SK-N-SH treated with all-trans-retinoic acid at 6 μM for 48 hours (cell line): ENCODE measurements at regions not wholly inside any gene's neighbourhood (a gene's known extent, or its start where the extent isn't known, plus 50 kb on each side); places are given as distances from the start of the nearest gene placed in this dataset.

Experiments
- ATAC-seq: fragments of 200-7000 bp; cut with Tn5 transposase; 3 replicates; pipeline ENCODE4 v1.9.1; 2020; ENCODE audit warnings: mild to moderate bottlenecking, moderate library complexity
- ARNTL ChIP-seq: fragments of 450-650 bp; formaldehyde crosslinking; IDR thresholded peaks from 2 replicates; pipeline ENCODE4 v1.5.0; 2020; ENCODE audit warnings: low read depth, mild to moderate bottlenecking, moderate library complexity, borderline replicate concordance
- BACH2 ChIP-seq: fragments of 250-450 bp; sonication (Bioruptor Pico); IDR thresholded peaks from 2 replicates; pipeline ENCODE4 v1.9.0; 2021; ENCODE audit warnings: mild to moderate bottlenecking, borderline replicate concordance
- CREB5 ChIP-seq: fragments of 250-450 bp; sonication (Bioruptor Pico); IDR thresholded peaks from 2 replicates; pipeline ENCODE4 v1.5.1; 2020; ENCODE audit warnings: low read depth, mild to moderate bottlenecking, moderate library complexity
- CSDC2 ChIP-seq: fragments of 250-450 bp; sonication (Bioruptor Pico); IDR thresholded peaks from 2 replicates; pipeline ENCODE4 v1.5.0; 2020; ENCODE audit warnings: mild to moderate bottlenecking, moderate library complexity
- CSRNP3 ChIP-seq: fragments of 250-450 bp; sonication (Bioruptor Pico); IDR thresholded peaks from 2 replicates; pipeline ENCODE4 v1.5.1; 2021; ENCODE audit warnings: mild to moderate bottlenecking, moderate library complexity
- ESRRG ChIP-seq: fragments of 250-450 bp; sonication (Bioruptor Pico); IDR thresholded peaks from 2 replicates; pipeline ENCODE4 v1.6.1; 2021; ENCODE audit warnings: mild to moderate bottlenecking
- GLIS3 ChIP-seq: fragments of 250-450 bp; sonication (Bioruptor Pico); IDR thresholded peaks from 2 replicates; pipeline ENCODE4 v1.5.0; 2020; ENCODE audit warnings: mild to moderate bottlenecking, moderate library complexity
- ISL1 ChIP-seq: fragments of 250-450 bp; sonication (Bioruptor Pico); IDR thresholded peaks from 2 replicates; pipeline ENCODE4 v2.1.2; 2022; ENCODE audit warnings: mild to moderate bottlenecking, moderate library complexity
- OSR1 ChIP-seq: fragments of 250-450 bp; sonication (Bioruptor Pico); IDR thresholded peaks from 2 replicates; pipeline ENCODE4 v1.8.0; 2022; ENCODE audit warnings: moderate library complexity, mild to moderate bottlenecking, inconsistent platforms
- POU6F1 ChIP-seq: fragments of 250-450 bp; sonication (Bioruptor Pico); IDR thresholded peaks from 2 replicates; pipeline ENCODE4 v1.8.0; 2021; ENCODE audit warnings: low read depth, mild to moderate bottlenecking, moderate library complexity, borderline replicate concordance
- PPARA ChIP-seq: fragments of 250-450 bp; sonication (Bioruptor Pico); IDR thresholded peaks from 2 replicates; pipeline ENCODE4 v1.5.0; 2020; ENCODE audit warnings: mild to moderate bottlenecking, borderline replicate concordance
- RARB ChIP-seq: fragments of 250-450 bp; sonication (Bioruptor Pico); IDR thresholded peaks from 2 replicates; pipeline ENCODE4 v1.8.0; 2021; ENCODE audit warnings: mild to moderate bottlenecking, moderate library complexity
- SNAI2 ChIP-seq: fragments of 250-450 bp; sonication (Bioruptor Pico); IDR thresholded peaks from 2 replicates; pipeline ENCODE4 v1.5.0; 2020; ENCODE audit warnings: mild to moderate bottlenecking, moderate library complexity
- TCF4 ChIP-seq: fragments of 250-450 bp; sonication (Bioruptor Pico); IDR thresholded peaks from 2 replicates; pipeline ENCODE4 v1.8.0; 2021; ENCODE audit warnings: mild to moderate bottlenecking, moderate library complexity, borderline replicate concordance
- TOX ChIP-seq: fragments of 250-450 bp; sonication (Bioruptor Pico); IDR thresholded peaks from 2 replicates; pipeline ENCODE4 v1.8.0; 2021; ENCODE audit warnings: mild to moderate bottlenecking, moderate library complexity, borderline replicate concordance
- TSHZ2 ChIP-seq: fragments of 250-450 bp; sonication (Bioruptor Pico); IDR thresholded peaks from 2 replicates; pipeline ENCODE4 v1.5.0; 2020; ENCODE audit warnings: mild to moderate bottlenecking, moderate library complexity
- ZC3H10 ChIP-seq: fragments of 250-450 bp; sonication (Bioruptor Pico); IDR thresholded peaks from 2 replicates; pipeline ENCODE4 v1.5.1; 2021; ENCODE audit warnings: mild to moderate bottlenecking, moderate library complexity
- ZFP3 ChIP-seq: fragments of 250-450 bp; sonication (Bioruptor Pico); IDR thresholded peaks from 2 replicates; pipeline ENCODE4 v1.5.0; 2020; ENCODE audit warnings: mild to moderate bottlenecking, moderate library complexity
- ZFP30 ChIP-seq: fragments of 450-650 bp; formaldehyde crosslinking; IDR thresholded peaks from 2 replicates; pipeline ENCODE4 v1.5.0; 2022; ENCODE audit warnings: mild to moderate bottlenecking, moderate library complexity
- ZNF565 ChIP-seq: fragments of 450-650 bp; formaldehyde crosslinking; conservative IDR thresholded peaks from 2 replicates; pipeline ENCODE4 v1.5.0; 2020; ENCODE audit warnings: low read depth, mild to moderate bottlenecking, moderate library complexity
- ZNF70 ChIP-seq: fragments of 450-650 bp; formaldehyde crosslinking; IDR thresholded peaks from 2 replicates; pipeline ENCODE4 v1.5.0; 2020; ENCODE audit warnings: mild to moderate bottlenecking, moderate library complexity
- ZNF8 ChIP-seq: fragments of 450-650 bp; formaldehyde crosslinking; IDR thresholded peaks from 2 replicates; pipeline ENCODE4 v1.5.0; 2020; ENCODE audit warnings: mild to moderate bottlenecking, moderate library complexity
- TF ChIP-seq, protein P1 (sequence below): fragments of 250-450 bp; sonication (Bioruptor Pico); IDR thresholded peaks from 2 replicates; pipeline ENCODE4 v1.8.0; 2020; ENCODE audit warnings: mild to moderate bottlenecking, moderate library complexity, borderline replicate concordance

- TF ChIP-seq GLIS3 (CRISPR knock-in tag): no peak
- TF ChIP-seq ZNF565: no peak
- peak; percentile 40; the same call in 1 of the 2 replicates for TF ChIP-seq TOX
- ATAC-seq: peak; percentile 90
These were observed 173.2 kb downstream of the KIF18A start for GRCh38 chr11:27934830-27935145.

GRCh38 chr11:27933992-27934829 is 173.7 kb downstream of the KIF18A start:
- peak; percentile 90 for ATAC-seq
- no peak for TF ChIP-seq TCF4
- TF ChIP-seq ESRRG (CRISPR knock-in tag): no peak
- no peak for TF ChIP-seq ISL1
- TF ChIP-seq CSDC2 (CRISPR knock-in tag): no peak
- TF ChIP-seq TSHZ2 (CRISPR knock-in tag): no peak
- TF ChIP-seq CREB5 (CRISPR knock-in tag): no peak
- no peak for TF ChIP-seq BACH2 (CRISPR knock-in tag)
- no peak for TF ChIP-seq SNAI2 (CRISPR knock-in tag)
- TF ChIP-seq ZFP3: no peak
- TF ChIP-seq ARNTL (CRISPR knock-in tag): no peak
- peak; percentile 11; the same call in 1 of the 2 replicates for TF ChIP-seq TOX
- no peak for TF ChIP-seq GLIS3 (CRISPR knock-in tag)
- TF ChIP-seq PPARA (CRISPR knock-in tag): no peak
- 0 out of 2 replicates have a peak, but pooled peaks have one; percentile 12 for TF ChIP-seq ZC3H10 (CRISPR knock-in tag)
- TF ChIP-seq, protein P1, sequence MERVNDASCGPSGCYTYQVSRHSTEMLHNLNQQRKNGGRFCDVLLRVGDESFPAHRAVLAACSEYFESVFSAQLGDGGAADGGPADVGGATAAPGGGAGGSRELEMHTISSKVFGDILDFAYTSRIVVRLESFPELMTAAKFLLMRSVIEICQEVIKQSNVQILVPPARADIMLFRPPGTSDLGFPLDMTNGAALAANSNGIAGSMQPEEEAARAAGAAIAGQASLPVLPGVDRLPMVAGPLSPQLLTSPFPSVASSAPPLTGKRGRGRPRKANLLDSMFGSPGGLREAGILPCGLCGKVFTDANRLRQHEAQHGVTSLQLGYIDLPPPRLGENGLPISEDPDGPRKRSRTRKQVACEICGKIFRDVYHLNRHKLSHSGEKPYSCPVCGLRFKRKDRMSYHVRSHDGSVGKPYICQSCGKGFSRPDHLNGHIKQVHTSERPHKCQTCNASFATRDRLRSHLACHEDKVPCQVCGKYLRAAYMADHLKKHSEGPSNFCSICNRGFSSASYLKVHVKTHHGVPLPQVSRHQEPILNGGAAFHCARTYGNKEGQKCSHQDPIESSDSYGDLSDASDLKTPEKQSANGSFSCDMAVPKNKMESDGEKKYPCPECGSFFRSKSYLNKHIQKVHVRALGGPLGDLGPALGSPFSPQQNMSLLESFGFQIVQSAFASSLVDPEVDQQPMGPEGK: no peak
- 0 out of 2 replicates have a peak, but pooled peaks have one; percentile 33 for TF ChIP-seq RARB (CRISPR knock-in tag)
- TF ChIP-seq CSRNP3 (CRISPR knock-in tag): no peak
- TF ChIP-seq POU6F1 (CRISPR knock-in tag): no peak
- TF ChIP-seq ZNF565: no peak
- no peak for TF ChIP-seq ZNF8 (CRISPR knock-in tag)
- no peak for TF ChIP-seq ZNF70
- peak; percentile 88 for TF ChIP-seq OSR1 (CRISPR knock-in tag)
- no peak for TF ChIP-seq ZFP30

GRCh38 chr11:27931770-27932169 is 176.2 kb downstream of the KIF18A start:
- ATAC-seq: no peak
- TF ChIP-seq TCF4 (no peak), ISL1 (no peak), ZFP30 (no peak)
